GM10266 (cell line): ENCODE measurements at regions not wholly inside any gene's neighbourhood (a gene's known extent, or its start where the extent isn't known, plus 50 kb on each side); places are given as distances from the start of the nearest gene placed in this dataset.

Source experiments
- DNase-seq: peaks from one replicate; pipeline ENCODE4 v3.0.0; 2012; ENCODE audit errors: extremely low spot score
- TF ChIP-seq, protein P1 (sequence below): IDR thresholded peaks from 2 replicates; pipeline ENCODE4 v1.5.1; 2012; ENCODE audit warnings: mild to moderate bottlenecking, low read depth; ENCODE audit not compliant: control insufficient read depth, insufficient read depth; ENCODE audit errors: missing control alignments

DNA sequence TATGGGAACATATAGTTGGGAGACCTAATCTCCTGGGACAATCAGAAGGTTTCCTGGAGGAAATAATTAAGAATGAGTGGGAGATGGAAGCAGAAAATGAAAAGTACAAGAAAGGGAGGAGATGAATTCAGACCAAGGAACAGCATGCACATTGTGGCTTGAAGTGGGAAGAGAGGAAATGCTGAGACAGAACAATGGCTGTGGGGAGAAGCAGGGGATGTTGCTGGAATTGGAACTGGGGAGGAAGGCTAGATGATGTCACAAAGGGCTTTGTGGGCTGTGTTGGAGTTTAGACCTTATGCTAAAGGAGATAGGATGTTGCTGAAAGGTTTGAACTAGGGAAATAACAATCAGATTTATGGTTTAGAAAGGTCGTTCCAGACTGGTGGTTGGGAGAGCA, 119.5 kb upstream of the DIPK2B start:
- TF ChIP-seq, protein P1, sequence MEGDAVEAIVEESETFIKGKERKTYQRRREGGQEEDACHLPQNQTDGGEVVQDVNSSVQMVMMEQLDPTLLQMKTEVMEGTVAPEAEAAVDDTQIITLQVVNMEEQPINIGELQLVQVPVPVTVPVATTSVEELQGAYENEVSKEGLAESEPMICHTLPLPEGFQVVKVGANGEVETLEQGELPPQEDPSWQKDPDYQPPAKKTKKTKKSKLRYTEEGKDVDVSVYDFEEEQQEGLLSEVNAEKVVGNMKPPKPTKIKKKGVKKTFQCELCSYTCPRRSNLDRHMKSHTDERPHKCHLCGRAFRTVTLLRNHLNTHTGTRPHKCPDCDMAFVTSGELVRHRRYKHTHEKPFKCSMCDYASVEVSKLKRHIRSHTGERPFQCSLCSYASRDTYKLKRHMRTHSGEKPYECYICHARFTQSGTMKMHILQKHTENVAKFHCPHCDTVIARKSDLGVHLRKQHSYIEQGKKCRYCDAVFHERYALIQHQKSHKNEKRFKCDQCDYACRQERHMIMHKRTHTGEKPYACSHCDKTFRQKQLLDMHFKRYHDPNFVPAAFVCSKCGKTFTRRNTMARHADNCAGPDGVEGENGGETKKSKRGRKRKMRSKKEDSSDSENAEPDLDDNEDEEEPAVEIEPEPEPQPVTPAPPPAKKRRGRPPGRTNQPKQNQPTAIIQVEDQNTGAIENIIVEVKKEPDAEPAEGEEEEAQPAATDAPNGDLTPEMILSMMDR = no peak
- no peak for DNase-seq

DNA sequence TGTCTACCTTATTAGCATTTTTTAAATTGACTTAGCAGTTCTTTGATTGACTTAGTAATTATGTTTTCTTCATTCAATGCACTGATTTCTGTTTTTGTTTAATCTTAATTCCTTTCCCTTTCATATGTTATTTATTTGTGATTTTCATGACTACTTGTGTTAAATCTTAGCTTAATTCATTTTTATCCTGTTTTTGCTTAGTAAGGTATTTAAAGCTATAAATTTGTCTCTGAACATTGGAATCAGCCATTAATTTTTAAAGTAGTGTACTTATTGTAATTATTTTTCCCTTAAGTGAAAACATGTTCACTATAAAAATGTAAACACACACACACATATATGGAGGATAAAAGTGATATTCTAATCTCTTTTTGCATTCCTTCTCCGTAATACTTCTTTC, 109.1 kb upstream of the DIPK2B start:
- no peak for DNase-seq
- TF ChIP-seq, protein P1 = no peak

- TF ChIP-seq, protein P1 = no peak
- no peak for DNase-seq
Measured at GRCh38 chrX:45309096-45309495, 108.4 kb upstream of the DIPK2B start.

GRCh38 chrX:45306794-45307193, 106.1 kb upstream of the DIPK2B start:
- TF ChIP-seq, protein P1 = no peak

GRCh38 chrX:45300638-45301037, 100.0 kb upstream of the DIPK2B start:
- TF ChIP-seq, protein P1 = no peak
- DNase-seq = no peak

More at GRCh38 chrX:45306794-45307193, 106.1 kb upstream of the DIPK2B start:
- DNase-seq = no peak

GRCh38 chrX:45295259-45295986, 94.7 kb upstream of the DIPK2B start:
- TF ChIP-seq, protein P1 = no peak
- DNase-seq = no peak

DNA sequence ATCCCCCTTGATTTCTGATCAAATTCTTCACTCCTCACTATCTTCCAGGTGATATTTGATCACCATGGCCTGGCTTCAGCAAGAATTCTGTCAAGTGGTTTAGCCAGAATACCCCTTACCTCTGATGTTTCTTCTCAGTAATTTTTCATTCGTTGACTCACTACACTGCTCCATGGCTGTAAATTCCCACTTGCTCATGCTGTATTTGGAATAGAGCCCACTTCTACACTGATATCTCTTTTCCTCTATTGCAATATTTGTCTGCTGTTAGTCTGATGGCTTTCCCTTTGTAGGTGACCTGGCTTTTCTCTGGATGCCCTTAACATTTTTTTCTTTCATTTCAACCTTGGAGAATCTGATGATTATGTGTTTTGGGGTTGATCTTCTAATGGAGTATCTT, 73.9 kb upstream of the DIPK2B start:
- no peak for DNase-seq
- TF ChIP-seq, protein P1 = no peak
